SK-N-MC (cell line): ENCODE measurements at regions not wholly inside any gene's neighbourhood (a gene's known extent, or its start where the extent isn't known, plus 50 kb on each side); places are given as distances from the start of the nearest gene placed in this dataset.

ENCODE experiments used
- DNase-seq: peaks from one replicate; pipeline ENCODE4 v3.0.0-alpha.2; 2011; ENCODE audit warnings: low read depth, low spot score
- H3K27ac ChIP-seq: fragments of 200-600 bp; sonication (generic); 2 replicates; pipeline ENCODE4 v1.5.1; 2016; ENCODE audit warnings: mixed run types
- H3K36me3 ChIP-seq: fragments of 200-600 bp; sonication (generic); 2 replicates; pipeline ENCODE4 v1.6.1; 2017; ENCODE audit warnings: antibody characterized with exemption, low read length, mixed read lengths; ENCODE audit not compliant: insufficient read depth
- H3K4me3 ChIP-seq: fragments of 200-600 bp; sonication (generic); 2 replicates; pipeline ENCODE4 v1.5.1; 2016
- H3K9ac ChIP-seq: fragments of 200-600 bp; sonication (generic); 2 replicates; pipeline ENCODE4 v1.8.0; 2017; ENCODE audit warnings: mixed run types, mixed read lengths; ENCODE audit not compliant: insufficient read length
- H3K9me3 ChIP-seq: fragments of 200-600 bp; sonication (generic); 2 replicates; pipeline ENCODE4 v1.6.1; 2017; ENCODE audit warnings: low read depth, mild to moderate bottlenecking, antibody characterized with exemption, low read length, moderate library complexity, mixed read lengths
- EZH2 ChIP-seq: fragments of 200-600 bp; sonication (generic); IDR thresholded peaks from one replicate; pipeline ENCODE4 v1.6.1; 2017; ENCODE audit warnings: antibody characterized with exemption
- FOXP2 ChIP-seq: optimal IDR thresholded peaks from 2 replicates; pipeline ENCODE3; 2011; ENCODE audit warnings: mild to moderate bottlenecking, moderate library complexity; ENCODE audit not compliant: insufficient read depth; ENCODE audit errors: extremely low read length, control extremely low read depth
- POLR2AphosphoS5 ChIP-seq: IDR thresholded peaks from 2 replicates; pipeline ENCODE4 v1.6.1; 2012; ENCODE audit warnings: mild to moderate bottlenecking, low read depth, low read length, borderline replicate concordance

DNA sequence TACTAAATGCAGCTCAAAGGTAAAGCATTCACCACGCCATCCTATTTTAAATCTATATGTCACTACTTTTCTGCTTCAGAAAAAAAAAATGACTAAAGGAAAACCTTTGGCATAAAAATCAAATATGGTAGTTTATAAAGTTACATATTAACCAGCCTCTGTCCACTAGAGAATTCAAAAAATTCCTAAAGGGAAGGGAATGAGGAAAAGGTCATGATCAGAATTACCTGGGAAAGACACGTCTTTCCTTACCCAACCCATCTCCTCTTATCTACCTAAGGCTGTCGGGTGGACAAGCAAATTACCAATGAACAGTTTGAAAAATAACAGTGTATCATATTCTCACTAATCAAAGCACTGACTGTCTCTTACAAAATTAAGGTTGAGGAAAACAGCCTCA, 100.7 kb upstream of the TMEM106B start:
- H3K4me3 ChIP-seq: no peak overlapping the region
- H3K9me3 ChIP-seq: no peaks in the 10 kb centered on the region
- no peak for TF ChIP-seq POLR2AphosphoS5
- no peak for TF ChIP-seq EZH2
- no peak for TF ChIP-seq FOXP2
- DNase-seq: no peak
- no peak overlapping the region for H3K9ac ChIP-seq
- H3K27ac ChIP-seq: no peak overlapping the region
- H3K36me3 ChIP-seq: no peaks in the 10 kb centered on the region

DNA sequence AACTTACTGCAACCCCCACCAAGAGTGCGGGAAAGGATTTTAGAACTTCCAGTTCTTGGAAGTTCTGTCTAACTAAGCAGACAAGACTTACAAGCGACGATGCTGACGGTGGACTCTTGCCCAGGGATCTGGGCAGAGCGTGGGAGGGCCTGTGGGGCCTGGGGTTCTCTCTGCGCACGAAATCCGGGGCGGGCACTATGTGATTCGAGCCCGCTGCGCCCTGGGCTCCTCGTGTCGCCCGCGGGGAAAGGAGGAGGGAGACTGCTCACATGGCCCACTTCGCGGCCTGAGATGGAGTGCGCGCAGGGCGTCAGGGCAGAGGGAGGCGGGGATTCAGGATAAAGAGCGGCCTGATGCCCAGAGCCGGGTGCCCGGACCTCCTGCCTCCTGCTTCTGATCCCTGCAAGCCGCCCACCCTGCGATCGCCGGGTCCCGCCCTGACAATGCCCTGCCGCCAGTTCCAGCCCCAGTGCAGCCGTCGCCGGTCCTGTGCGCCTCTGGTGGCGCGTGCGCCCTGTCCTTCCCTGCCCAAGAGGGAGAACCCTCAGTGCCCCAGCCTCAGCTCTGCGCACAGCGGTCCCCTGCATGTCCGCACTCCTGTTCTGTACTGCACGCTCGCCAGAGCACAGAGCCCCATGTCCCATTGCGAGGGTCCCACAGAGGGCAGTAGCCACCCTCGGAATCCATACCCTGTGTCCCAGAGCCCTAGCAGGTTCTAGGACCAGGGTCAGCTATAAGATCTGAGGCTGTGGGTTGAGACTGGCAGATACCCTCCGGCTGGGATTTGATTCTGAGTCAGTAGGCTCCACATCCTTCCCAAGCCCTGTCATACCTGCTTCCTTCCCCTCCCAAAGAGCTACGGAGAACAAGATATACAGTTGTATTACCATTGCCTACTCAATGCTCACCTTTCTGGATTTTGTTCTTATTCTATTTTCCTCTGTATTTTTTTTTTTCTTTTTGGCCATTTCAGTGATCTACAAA, 99.4 kb upstream of the TMEM106B start:
- H3K4me3 ChIP-seq: no peak overlapping the region
- H3K9me3 ChIP-seq: no peaks in the 10 kb centered on the region
- no peak overlapping the region for H3K9ac ChIP-seq
- no peak overlapping the region for H3K27ac ChIP-seq
- H3K36me3 ChIP-seq: no peaks in the 10 kb centered on the region
- TF ChIP-seq EZH2: no peak
- TF ChIP-seq POLR2AphosphoS5: no peak
- DNase-seq: no peak

DNA sequence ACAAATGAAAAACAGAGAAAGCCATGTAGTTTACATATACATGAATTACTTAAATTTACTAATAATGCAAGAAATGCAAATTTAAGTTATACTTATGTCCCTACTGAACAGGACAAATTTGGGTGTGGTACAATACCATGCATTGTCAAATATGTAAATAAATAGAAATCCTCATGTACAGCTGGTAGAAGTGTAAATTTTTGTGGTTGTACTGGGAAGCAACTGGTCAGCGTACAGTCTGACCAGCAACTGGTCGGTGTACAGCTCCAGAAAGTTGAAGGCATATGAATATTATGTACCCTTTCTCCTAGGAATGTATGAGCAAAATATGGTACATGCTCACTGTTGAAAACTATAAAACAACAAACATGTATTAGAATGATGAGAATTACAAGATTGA, 93.9 kb upstream of the TMEM106B start:
- DNase-seq: no peak
- H3K9me3 ChIP-seq: no peaks in the 10 kb centered on the region
- H3K27ac ChIP-seq: no peak overlapping the region
- H3K4me3 ChIP-seq: no peak overlapping the region
- no peak overlapping the region for H3K9ac ChIP-seq
- TF ChIP-seq POLR2AphosphoS5 (no peak), FOXP2 (no peak), EZH2 (no peak)
- no peaks in the 10 kb centered on the region for H3K36me3 ChIP-seq

DNA sequence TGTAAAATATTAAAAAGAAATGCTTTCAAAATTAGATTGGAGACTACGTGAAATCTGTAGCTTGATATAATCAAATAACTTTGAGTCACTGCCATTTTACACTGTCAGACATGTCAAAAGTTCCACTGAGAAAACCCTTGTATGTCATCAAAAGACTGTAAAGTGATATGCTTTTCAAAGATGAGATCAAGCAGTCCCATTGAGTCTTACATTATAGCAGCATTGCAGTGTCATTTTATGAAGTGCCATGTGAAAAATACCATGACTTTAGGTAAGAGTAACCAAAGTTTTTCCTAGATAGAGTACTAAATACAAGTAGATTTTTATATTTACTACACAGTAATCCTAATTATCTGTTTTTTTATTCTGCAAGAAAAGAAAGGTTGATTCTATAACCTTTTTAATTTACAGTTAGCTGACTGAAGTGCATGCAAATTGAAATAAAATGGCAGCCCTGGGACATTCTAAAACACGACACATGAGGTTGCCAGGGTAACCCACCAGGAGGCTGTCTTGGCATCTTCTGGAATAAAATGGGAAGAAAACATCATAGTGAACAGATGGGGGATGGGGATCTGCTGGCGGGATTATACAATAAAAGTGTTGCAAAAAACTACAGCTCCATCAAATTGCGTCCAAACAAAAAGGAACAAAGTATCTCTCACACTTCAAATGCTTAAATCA, 91.3 kb upstream of the TMEM106B start:
- TF ChIP-seq EZH2 (no peak), FOXP2 (no peak), POLR2AphosphoS5 (no peak)
- DNase-seq: no peak
- Histone ChIP-seq H3K36me3 (no peaks in the 10 kb centered on the region), H3K9ac (no peak overlapping the region), H3K27ac (no peak overlapping the region), H3K9me3 (no peaks in the 10 kb centered on the region), H3K4me3 (no peak overlapping the region)

GRCh38 chr7:12120632-12121031, 90.5 kb upstream of the TMEM106B start:
- Histone ChIP-seq H3K27ac (no peak overlapping the region), H3K4me3 (no peak overlapping the region)
- no peak for DNase-seq

DNA sequence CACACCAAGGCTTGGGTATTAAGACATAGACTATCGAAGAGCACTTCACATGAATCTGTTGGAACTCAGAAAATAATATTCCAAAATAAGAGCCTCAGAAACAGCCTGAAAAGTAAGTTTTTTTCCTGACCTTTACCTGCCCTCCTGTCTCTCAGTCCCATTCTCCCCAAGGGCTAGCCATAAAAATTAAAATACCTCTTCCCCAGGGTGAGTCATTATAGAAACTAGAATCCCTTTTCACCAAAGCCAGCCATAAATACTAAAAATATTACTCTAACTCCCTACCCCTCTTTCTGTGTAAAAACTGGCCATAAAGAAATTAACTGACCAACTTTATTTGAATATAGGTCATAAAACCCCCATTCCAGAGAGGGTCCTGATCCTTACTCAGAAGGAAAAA, 87.9 kb upstream of the TMEM106B start:
- Histone ChIP-seq H3K9ac (no peak overlapping the region), H3K9me3 (no peaks in the 10 kb centered on the region), H3K27ac (no peak overlapping the region), H3K4me3 (no peak overlapping the region), H3K36me3 (no peaks in the 10 kb centered on the region)
- TF ChIP-seq EZH2 (no peak), FOXP2 (no peak), POLR2AphosphoS5 (no peak)
- DNase-seq: no peak

More at GRCh38 chr7:12120632-12121031, 90.5 kb upstream of the TMEM106B start:
- Histone ChIP-seq H3K36me3 (no peaks in the 10 kb centered on the region), H3K9me3 (no peaks in the 10 kb centered on the region), H3K9ac (no peak overlapping the region)
- no peak for TF ChIP-seq EZH2
- TF ChIP-seq FOXP2: no peak
- TF ChIP-seq POLR2AphosphoS5: no peak

DNA sequence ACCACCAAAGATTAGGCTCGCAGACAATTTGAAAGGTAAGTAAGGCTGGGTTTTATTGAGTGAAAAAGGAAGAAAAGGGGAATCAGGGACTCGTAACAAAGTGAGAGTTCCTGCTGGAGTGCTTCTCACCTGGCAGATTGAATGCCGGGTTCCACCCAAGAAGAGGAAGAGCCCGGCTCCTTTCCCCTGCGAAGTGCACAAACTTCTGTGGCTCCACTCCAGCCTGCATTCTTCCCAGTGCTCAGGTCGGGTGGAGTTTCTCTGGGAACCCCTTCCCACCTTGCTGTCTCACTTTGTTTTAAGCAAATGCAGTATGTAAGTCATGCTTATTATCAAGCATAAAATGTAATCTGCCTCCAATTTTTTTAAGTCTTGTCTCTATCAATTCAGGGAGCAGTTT, 87.1 kb upstream of the TMEM106B start:
- TF ChIP-seq FOXP2 (no peak), EZH2 (no peak), POLR2AphosphoS5 (no peak)
- no peak overlapping the region for H3K27ac ChIP-seq
- no peak overlapping the region for H3K4me3 ChIP-seq
- H3K9me3 ChIP-seq: no peaks in the 10 kb centered on the region
- H3K36me3 ChIP-seq: no peaks in the 10 kb centered on the region
- H3K9ac ChIP-seq: no peak overlapping the region
- no peak for DNase-seq

DNA sequence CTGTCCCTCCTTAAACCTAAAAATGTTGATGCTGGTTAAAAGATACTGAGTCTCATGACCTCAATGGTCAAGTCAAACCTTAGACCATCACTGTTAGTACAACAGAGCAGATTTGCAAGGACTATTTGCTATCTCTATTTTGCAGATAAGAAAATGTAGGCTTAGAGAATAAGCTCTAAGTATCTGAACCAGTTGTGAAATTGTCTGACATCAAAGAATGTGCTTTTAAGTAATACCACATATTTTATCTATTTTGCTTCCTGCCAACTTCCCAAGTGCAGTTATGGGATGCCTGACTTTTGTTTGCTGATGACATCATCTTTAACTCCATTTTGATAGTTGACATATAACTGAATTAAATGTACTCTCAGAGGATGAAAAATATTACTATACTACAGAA, 83.6 kb upstream of the TMEM106B start:
- no peak for TF ChIP-seq POLR2AphosphoS5
- TF ChIP-seq EZH2: no peak
- TF ChIP-seq FOXP2: no peak
- no peak overlapping the region for H3K27ac ChIP-seq
- no peak for DNase-seq

DNA sequence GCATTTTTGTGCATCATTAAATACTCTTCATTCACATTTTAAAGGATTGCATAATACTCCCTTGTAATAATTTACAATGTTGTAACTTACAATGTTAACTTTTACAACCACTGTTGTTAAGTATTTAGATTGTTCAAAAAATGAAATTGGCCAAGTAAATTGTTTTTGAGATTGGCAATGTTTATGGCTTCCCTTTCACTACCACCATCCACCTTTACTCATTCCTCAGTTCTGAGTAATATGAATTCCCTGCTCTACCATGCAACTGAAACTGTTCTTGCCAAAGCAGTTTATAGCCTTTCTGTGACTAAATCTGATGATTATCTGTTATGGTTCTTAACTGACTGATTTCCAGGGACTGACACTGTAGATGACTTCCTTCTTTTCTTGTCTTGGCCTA, 80.5 kb upstream of the TMEM106B start:
- no peak for DNase-seq
- no peaks in the 10 kb centered on the region for H3K36me3 ChIP-seq
- no peak for TF ChIP-seq POLR2AphosphoS5
- no peak for TF ChIP-seq EZH2
- TF ChIP-seq FOXP2: no peak

More for the DNA sequence above, 83.6 kb upstream of the TMEM106B start:
- Histone ChIP-seq H3K36me3 (no peaks in the 10 kb centered on the region), H3K9me3 (no peaks in the 10 kb centered on the region), H3K4me3 (no peak overlapping the region), H3K9ac (no peak overlapping the region)

More for the DNA sequence above, 80.5 kb upstream of the TMEM106B start:
- H3K9ac ChIP-seq: no peak overlapping the region
- H3K4me3 ChIP-seq: no peak overlapping the region
- H3K27ac ChIP-seq: no peak overlapping the region
- H3K9me3 ChIP-seq: no peaks in the 10 kb centered on the region
